ENCODE measurements at regions not wholly inside any gene's neighbourhood (a gene's known extent, or its start where the extent isn't known, plus 50 kb on each side); places are given as distances from the start of the nearest gene placed in this dataset.

DNA sequence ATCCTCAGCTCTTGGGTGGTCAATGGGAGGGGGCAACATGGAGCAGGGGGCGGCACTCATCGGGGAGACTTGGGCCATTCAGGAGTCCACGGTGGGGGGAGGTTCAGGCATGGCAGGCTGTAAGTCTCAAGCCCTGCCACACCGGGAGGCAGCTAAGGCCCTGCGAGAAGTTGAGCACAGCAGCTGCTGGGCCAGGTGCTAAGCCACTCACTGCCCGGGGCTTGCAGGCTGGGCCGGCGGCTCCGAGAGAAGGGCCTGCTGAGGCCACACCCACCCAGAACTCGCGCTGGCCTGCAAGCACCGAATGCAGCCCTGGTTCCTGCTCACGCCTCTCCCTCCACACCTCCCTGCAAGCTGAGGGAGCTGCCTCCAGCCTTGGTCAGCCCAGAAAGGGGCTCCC is 131.4 kb downstream of the OR4C45 start (continued):
- TF ChIP-seq, protein P1, sequence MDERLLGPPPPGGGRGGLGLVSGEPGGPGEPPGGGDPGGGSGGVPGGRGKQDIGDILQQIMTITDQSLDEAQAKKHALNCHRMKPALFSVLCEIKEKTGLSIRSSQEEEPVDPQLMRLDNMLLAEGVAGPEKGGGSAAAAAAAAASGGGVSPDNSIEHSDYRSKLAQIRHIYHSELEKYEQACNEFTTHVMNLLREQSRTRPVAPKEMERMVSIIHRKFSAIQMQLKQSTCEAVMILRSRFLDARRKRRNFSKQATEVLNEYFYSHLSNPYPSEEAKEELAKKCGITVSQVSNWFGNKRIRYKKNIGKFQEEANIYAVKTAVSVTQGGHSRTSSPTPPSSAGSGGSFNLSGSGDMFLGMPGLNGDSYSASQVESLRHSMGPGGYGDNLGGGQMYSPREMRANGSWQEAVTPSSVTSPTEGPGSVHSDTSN (CRISPR knock-in tag; IDR thresholded peaks at IDR 0.05; ENCODE audit: low read depth): no peak
- TF ChIP-seq, protein P1 (tag; conservative IDR thresholded peaks at IDR 0.05; ENCODE audit: low read depth): no peak
- TF ChIP-seq ELF4 (CRISPR knock-in tag; IDR thresholded peaks at IDR 0.05): no peak
- TF ChIP-seq HNRNPH1 (optimal IDR thresholded peaks at IDR 0.05; ENCODE audit: low read depth, low read length): no peak
- no peak for TF ChIP-seq PTTG1 (tag; IDR thresholded peaks at IDR 0.05; ENCODE audit: low read depth)
- no peak for TF ChIP-seq ZNF263 (CRISPR knock-in tag; IDR thresholded peaks at IDR 0.05; ENCODE audit: borderline replicate concordance)
- TF ChIP-seq ILK (tag; IDR thresholded peaks at IDR 0.05; ENCODE audit: borderline replicate concordance, low read depth): no peak
- TF ChIP-seq, protein P2, sequence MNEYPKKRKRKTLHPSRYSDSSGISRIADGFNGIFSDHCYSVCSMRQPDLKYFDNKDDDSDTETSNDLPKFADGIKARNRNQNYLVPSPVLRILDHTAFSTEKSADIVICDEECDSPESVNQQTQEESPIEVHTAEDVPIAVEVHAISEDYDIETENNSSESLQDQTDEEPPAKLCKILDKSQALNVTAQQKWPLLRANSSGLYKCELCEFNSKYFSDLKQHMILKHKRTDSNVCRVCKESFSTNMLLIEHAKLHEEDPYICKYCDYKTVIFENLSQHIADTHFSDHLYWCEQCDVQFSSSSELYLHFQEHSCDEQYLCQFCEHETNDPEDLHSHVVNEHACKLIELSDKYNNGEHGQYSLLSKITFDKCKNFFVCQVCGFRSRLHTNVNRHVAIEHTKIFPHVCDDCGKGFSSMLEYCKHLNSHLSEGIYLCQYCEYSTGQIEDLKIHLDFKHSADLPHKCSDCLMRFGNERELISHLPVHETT (CRISPR knock-in tag; conservative IDR thresholded peaks at IDR 0.05 in 1 of 2, IDR thresholded peaks at IDR 0.05 in 1 of 2): no peak
- TF ChIP-seq, protein P3, sequence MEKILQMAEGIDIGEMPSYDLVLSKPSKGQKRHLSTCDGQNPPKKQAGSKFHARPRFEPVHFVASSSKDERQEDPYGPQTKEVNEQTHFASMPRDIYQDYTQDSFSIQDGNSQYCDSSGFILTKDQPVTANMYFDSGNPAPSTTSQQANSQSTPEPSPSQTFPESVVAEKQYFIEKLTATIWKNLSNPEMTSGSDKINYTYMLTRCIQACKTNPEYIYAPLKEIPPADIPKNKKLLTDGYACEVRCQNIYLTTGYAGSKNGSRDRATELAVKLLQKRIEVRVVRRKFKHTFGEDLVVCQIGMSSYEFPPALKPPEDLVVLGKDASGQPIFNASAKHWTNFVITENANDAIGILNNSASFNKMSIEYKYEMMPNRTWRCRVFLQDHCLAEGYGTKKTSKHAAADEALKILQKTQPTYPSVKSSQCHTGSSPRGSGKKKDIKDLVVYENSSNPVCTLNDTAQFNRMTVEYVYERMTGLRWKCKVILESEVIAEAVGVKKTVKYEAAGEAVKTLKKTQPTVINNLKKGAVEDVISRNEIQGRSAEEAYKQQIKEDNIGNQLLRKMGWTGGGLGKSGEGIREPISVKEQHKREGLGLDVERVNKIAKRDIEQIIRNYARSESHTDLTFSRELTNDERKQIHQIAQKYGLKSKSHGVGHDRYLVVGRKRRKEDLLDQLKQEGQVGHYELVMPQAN (IDR thresholded peaks at IDR 0.05; ENCODE audit: borderline replicate concordance): no peak
- TF ChIP-seq ZNF324 (CRISPR knock-in tag; IDR thresholded peaks at IDR 0.05): no peak
- TF ChIP-seq ZNF282 (CRISPR knock-in tag; IDR thresholded peaks at IDR 0.05): no peak
- TF ChIP-seq, protein P4, sequence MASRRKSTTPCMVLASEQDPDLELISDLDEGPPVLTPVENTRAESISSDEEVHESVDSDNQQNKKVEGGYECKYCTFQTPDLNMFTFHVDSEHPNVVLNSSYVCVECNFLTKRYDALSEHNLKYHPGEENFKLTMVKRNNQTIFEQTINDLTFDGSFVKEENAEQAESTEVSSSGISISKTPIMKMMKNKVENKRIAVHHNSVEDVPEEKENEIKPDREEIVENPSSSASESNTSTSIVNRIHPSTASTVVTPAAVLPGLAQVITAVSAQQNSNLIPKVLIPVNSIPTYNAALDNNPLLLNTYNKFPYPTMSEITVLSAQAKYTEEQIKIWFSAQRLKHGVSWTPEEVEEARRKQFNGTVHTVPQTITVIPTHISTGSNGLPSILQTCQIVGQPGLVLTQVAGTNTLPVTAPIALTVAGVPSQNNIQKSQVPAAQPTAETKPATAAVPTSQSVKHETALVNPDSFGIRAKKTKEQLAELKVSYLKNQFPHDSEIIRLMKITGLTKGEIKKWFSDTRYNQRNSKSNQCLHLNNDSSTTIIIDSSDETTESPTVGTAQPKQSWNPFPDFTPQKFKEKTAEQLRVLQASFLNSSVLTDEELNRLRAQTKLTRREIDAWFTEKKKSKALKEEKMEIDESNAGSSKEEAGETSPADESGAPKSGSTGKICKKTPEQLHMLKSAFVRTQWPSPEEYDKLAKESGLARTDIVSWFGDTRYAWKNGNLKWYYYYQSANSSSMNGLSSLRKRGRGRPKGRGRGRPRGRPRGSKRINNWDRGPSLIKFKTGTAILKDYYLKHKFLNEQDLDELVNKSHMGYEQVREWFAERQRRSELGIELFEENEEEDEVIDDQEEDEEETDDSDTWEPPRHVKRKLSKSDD (conservative IDR thresholded peaks at IDR 0.05; ENCODE audit: low read length): no peak
- no peak for TF ChIP-seq STAT5A (IDR thresholded peaks at IDR 0.05; ENCODE audit: borderline replicate concordance, low read length)
- no peak for TF ChIP-seq TRIM28 (IDR thresholded peaks at IDR 0.05)
- TF ChIP-seq KAT2B (IDR thresholded peaks at IDR 0.05; ENCODE audit: low read depth, low read length): no peak
- TF ChIP-seq GTF2E2 (tag; IDR thresholded peaks at IDR 0.05): no peak
- no peak for TF ChIP-seq CEBPG (CRISPR knock-in tag; IDR thresholded peaks at IDR 0.05)
- no peak for TF ChIP-seq CEBPG (tag; conservative IDR thresholded peaks at IDR 0.05 in 1 of 2, IDR thresholded peaks at IDR 0.05 in 1 of 2)
- TF ChIP-seq ETV6 (IDR thresholded peaks at IDR 0.05; ENCODE audit: borderline replicate concordance in 1 of 2, low read depth in 2 of 2, low read length in 1 of 2): no peak
- TF ChIP-seq ETV6 (CRISPR knock-in tag; IDR thresholded peaks at IDR 0.05; ENCODE audit: borderline replicate concordance): no peak
